Stomach (tissue), 8 donors: ENCODE measurements at regions not wholly inside any gene's neighbourhood (a gene's known extent, or its start where the extent isn't known, plus 50 kb on each side); places are given as distances from the start of the nearest gene placed in this dataset.

Experiments used
- DNase-seq, 2 donors: peaks; one replicate each; pipeline versions ENCODE4 v3.0.0 to v3.0.0-alpha.2; 2013 to 2019
- H3K27ac ChIP-seq, 5 donors: fragments of 200-600 bp in 4 of 5; sonication (generic) in 4 of 5; one replicate each; pipeline ENCODE4 v1.5.1; 2013 to 2019; ENCODE audit warnings: mild to moderate bottlenecking in 1 of 5, moderate library complexity in 1 of 5
- H3K27me3 ChIP-seq, 3 donors: fragments of 200-600 bp; sonication (generic); one replicate each; pipeline ENCODE4 v1.5.1; 2017 to 2019; ENCODE audit warnings: mixed run types in 1 of 3
- H3K36me3 ChIP-seq, 4 donors: fragments of 200-600 bp; sonication (generic); 1 replicate in 3 of 4; 2 replicates in 1 of 4; pipeline ENCODE4 v1.5.1; 2016 to 2019
- H3K4me1 ChIP-seq, 4 donors: fragments of 200-600 bp; sonication (generic); one replicate each; pipeline ENCODE4 v1.5.1; 2016 to 2019
- H3K4me3 ChIP-seq, 4 donors: fragments of 200-600 bp; sonication (generic) in 3 of 4; one replicate each; pipeline ENCODE4 v1.5.1; 2016 to 2019; ENCODE audit warnings: mild to moderate bottlenecking in 1 of 4
- H3K9me3 ChIP-seq, 4 donors: fragments of 200-600 bp; sonication (generic); one replicate each; pipeline ENCODE4 v1.5.1; 2016 to 2019
- EP300 ChIP-seq: sonication (generic); formaldehyde crosslinking; IDR thresholded peaks from one replicate; pipeline ENCODE4 v1.6.1; 2017; ENCODE audit warnings: antibody characterized with exemption
- POLR2A ChIP-seq, 4 donors: fragments of 450-650 bp; IDR thresholded peaks; one replicate each; pipeline ENCODE4 v1.6.1; 2016; ENCODE audit warnings: antibody characterized with exemption in 4 of 4, control low read depth in 2 of 4, mild to moderate bottlenecking in 1 of 4, moderate library complexity in 1 of 4
- POLR2AphosphoS5 ChIP-seq, 3 donors: sonication (generic); formaldehyde crosslinking; IDR thresholded peaks; one replicate each; pipeline ENCODE4 v1.6.1; 2016; ENCODE audit warnings: antibody characterized with exemption in 3 of 3
- WGBS, 5 donors: extraction: QIAGEN DNeasy Blood & Tissue Kit in 3 of 5; methylation state at CpG; one replicate each; pipeline versions ENCODE4 v1.1.5 to v1.1.7; 2013 to 2018; 5-methylcytosine and 5-hydroxymethylcytosine counted together
- intact Hi-C: fragments of 100-400 bp; cut with DNase I; formaldehyde crosslinking; loops from one replicate; pipeline ENCODE4 v1.15.1; 2023; ENCODE audit warnings: low total_unique reads
- TF ChIP-seq, protein P1 (sequence below), 7 experiments: fragments of 450-650 bp in 4 of 7; fragments of 200-600 bp in 3 of 7; sonication (generic) in 3 of 7; IDR thresholded peaks; one replicate each; pipeline ENCODE4 v1.5.1; 2016 to 2019; ENCODE audit warnings: antibody characterized with exemption in 7 of 7, control low read depth in 2 of 7, mild to moderate bottlenecking in 1 of 7
- donor health status: healthy with polysubstance abuse.
- donor health status: Bipolar disorder and iron deficiency.
- donor health status: healthy.

DNA sequence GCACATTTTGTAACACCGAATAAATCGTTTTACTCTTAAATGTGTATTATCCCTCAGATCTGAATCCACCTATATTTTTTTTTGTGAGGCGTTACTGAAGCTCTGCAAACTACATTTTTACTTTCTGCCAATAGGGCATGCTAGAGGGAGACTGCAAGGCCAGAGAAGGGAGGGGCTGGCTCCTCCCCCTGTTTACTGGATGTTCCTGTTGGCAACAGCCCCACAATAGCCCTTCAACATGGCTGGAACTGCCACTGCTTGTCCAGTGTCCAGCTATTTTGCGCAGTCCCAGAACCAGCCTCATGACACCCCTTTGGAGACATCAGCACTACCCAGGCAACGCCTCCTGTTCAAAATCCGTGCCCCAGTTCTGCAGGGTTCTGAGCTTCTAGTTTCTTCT, 85.4 kb upstream of the MIER3 start:
- H3K27ac ChIP-seq, result no peak overlapping the region
- 81 to 91% (median 87%) methylated on average over 6 of the region's 6 CpGs for WGBS, 5 donors
- no peaks in the 10 kb centered on the region for H3K27me3 ChIP-seq
- DNase-seq, result no peak
- H3K36me3 ChIP-seq, result no peaks in the 10 kb centered on the region
- TF ChIP-seq POLR2A (IDR thresholded peaks at IDR 0.05) (no peak), POLR2AphosphoS5 (IDR thresholded peaks at IDR 0.05) (no peak)
- TF ChIP-seq, protein P1, sequence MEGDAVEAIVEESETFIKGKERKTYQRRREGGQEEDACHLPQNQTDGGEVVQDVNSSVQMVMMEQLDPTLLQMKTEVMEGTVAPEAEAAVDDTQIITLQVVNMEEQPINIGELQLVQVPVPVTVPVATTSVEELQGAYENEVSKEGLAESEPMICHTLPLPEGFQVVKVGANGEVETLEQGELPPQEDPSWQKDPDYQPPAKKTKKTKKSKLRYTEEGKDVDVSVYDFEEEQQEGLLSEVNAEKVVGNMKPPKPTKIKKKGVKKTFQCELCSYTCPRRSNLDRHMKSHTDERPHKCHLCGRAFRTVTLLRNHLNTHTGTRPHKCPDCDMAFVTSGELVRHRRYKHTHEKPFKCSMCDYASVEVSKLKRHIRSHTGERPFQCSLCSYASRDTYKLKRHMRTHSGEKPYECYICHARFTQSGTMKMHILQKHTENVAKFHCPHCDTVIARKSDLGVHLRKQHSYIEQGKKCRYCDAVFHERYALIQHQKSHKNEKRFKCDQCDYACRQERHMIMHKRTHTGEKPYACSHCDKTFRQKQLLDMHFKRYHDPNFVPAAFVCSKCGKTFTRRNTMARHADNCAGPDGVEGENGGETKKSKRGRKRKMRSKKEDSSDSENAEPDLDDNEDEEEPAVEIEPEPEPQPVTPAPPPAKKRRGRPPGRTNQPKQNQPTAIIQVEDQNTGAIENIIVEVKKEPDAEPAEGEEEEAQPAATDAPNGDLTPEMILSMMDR (IDR thresholded peaks at IDR 0.05), result no peak
- H3K4me3 ChIP-seq, result no peak overlapping the region
- H3K4me1 ChIP-seq, result no peaks in the 10 kb centered on the region
- intact Hi-C loops, result no loop called here
- no peaks in the 10 kb centered on the region for H3K9me3 ChIP-seq

DNA sequence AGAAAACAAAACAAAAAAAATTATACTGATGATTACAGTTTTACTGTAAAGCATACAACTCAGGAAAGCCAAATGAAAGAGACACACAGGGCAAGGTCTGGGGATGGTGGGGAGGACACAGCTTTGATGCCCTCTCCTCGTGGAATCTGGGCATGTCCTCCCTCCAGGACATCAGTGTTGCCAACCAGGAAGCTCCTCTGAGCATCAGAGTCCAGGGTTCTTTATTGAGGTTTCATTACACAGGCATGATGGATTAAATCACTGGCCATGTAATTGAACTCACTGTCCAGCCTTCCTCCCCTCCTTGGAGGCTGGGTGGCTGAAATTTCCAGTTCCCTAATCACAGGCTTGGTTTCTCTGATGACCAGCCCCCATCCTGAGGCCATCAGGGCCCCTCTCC, 89.6 kb upstream of the MIER3 start:
- 51 to 57% (median 56%) methylated on average over 1 of the region's 1 CpG for WGBS, 5 donors
- DNase-seq, result no peak
- no peaks in the 10 kb centered on the region for H3K36me3 ChIP-seq
- H3K9me3 ChIP-seq, result no peaks in the 10 kb centered on the region
- TF ChIP-seq POLR2AphosphoS5 (IDR thresholded peaks at IDR 0.05) (no peak), POLR2A (IDR thresholded peaks at IDR 0.05) (no peak), EP300 (no peak)
- TF ChIP-seq, protein P1 (IDR thresholded peaks at IDR 0.05), result no peak
- no peak overlapping the region for H3K27ac ChIP-seq
- no peaks in the 10 kb centered on the region for H3K27me3 ChIP-seq
- intact Hi-C loops, result no loop called here
- no peaks in the 10 kb centered on the region for H3K4me1 ChIP-seq
- H3K4me3 ChIP-seq, result no peak overlapping the region

DNA sequence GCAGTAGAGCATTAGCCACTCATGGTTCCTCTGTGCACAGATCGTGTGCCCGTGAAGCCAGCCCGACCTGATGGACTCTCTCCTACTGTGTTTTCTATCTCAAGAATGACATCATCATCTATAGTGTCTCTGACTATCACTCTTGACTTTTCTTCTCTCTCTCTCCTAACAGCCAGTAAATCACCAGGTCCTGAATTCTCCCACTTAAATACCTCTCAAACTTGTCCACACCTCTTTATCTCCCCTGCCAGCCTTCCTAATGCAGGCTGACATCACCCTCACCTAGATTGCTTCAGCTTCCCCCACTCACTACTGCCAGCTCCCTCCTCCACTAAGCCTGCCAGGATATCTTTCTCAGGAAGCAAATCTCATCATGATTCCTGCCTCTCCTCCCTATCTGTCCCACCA, 90.6 kb upstream of the MIER3 start:
- Histone ChIP-seq H3K27ac (no peak overlapping the region), H3K9me3 (no peaks in the 10 kb centered on the region), H3K4me1 (no peaks in the 10 kb centered on the region), H3K36me3 (no peaks in the 10 kb centered on the region), H3K27me3 (no peaks in the 10 kb centered on the region), H3K4me3 (no peak overlapping the region)
- DNase-seq, result no peak
- 88 to 95% (median 90%) methylated on average over 3 of the region's 3 CpGs for WGBS, 5 donors
- intact Hi-C loops, result no loop called here
- TF ChIP-seq EP300 (no peak), POLR2A (IDR thresholded peaks at IDR 0.05) (no peak), POLR2AphosphoS5 (IDR thresholded peaks at IDR 0.05) (no peak)
- TF ChIP-seq, protein P1 (IDR thresholded peaks at IDR 0.05), result no peak

DNA sequence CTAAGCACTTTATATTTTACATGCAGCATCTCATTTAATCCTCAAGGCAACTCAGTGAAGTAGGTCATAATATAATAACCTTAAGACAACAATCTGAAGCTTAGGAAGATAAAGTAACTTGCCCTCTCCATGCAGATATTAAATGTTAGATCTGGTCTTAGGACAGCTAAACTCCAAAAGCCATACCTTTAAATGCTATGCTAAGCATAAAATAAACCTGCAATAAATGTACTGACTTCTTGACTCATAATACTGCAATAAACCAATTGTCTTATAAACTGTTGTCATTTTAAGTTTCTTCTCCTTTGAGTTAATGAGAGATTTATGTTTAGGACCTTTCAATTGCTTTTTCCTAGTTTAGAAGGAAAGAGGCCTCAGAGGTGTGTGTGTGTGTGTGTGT, 102.2 kb upstream of the MIER3 start:
- Histone ChIP-seq H3K4me3 (no peak overlapping the region), H3K4me1 (no peaks in the 10 kb centered on the region), H3K27ac (no peak overlapping the region), H3K36me3 (no peaks in the 10 kb centered on the region), H3K9me3 (no peaks in the 10 kb centered on the region), H3K27me3 (peaks cover 0 to 10% (median 0%) of the 10 kb centered on the region in 3 donors)
- TF ChIP-seq POLR2A (IDR thresholded peaks at IDR 0.05) (no peak), POLR2AphosphoS5 (IDR thresholded peaks at IDR 0.05) (no peak), EP300 (no peak)
- TF ChIP-seq, protein P1 (IDR thresholded peaks at IDR 0.05), result no peak
- intact Hi-C loops, result no loop called here
- no peak for DNase-seq
